Left hindlimb (tissue), 1 donor: ENCODE measurements at regions not wholly inside any gene's neighbourhood (a gene's known extent, or its start where the extent isn't known, plus 50 kb on each side); places are given as distances from the start of the nearest gene placed in this dataset.
A peak's percentile ranks its signal among the peaks of the same experiment; 100 is the strongest.

ENCODE experiments used
- DNase-seq: peaks from one replicate; pipeline ENCODE4 v3.0.0-alpha.2; 2018

GRCh38 chr12:4012977-4013968, 140.1 kb upstream of the PARP11 start:
- DNase-seq = no peak

GRCh38 chr12:4012073-4012472, 138.9 kb upstream of the PARP11 start:
- DNase-seq = no peak

GRCh38 chr12:4011597-4011996, 138.4 kb upstream of the PARP11 start:
- no peak for DNase-seq

GRCh38 chr12:4009979-4010704, 136.9 kb upstream of the PARP11 start:
- DNase-seq = no peak

- DNase-seq = no peak
Observed at GRCh38 chr12:4006743-4007142, 133.5 kb upstream of the PARP11 start.

GRCh38 chr12:4005851-4006430, 132.7 kb upstream of the PARP11 start:
- DNase-seq = no peak

GRCh38 chr12:4003576-4003975, 130.4 kb upstream of the PARP11 start:
- no peak for DNase-seq

- DNase-seq = no peak
Observed at GRCh38 chr12:4002601-4003000, 129.4 kb upstream of the PARP11 start.

GRCh38 chr12:4001841-4002240, 128.6 kb upstream of the PARP11 start:
- DNase-seq = no peak

- DNase-seq = no peak
Observed at GRCh38 chr12:4001031-4001430, 127.8 kb upstream of the PARP11 start.

- DNase-seq = no peak
Observed at GRCh38 chr12:3999904-4000303, 126.7 kb upstream of the PARP11 start.

- peak; percentile 42 for DNase-seq
Observed at GRCh38 chr12:3998968-3999792, 126.0 kb upstream of the PARP11 start.

- DNase-seq = no peak
Observed at GRCh38 chr12:3998397-3998796, 125.2 kb upstream of the PARP11 start.

GRCh38 chr12:3996322-3996721, 123.1 kb upstream of the PARP11 start:
- DNase-seq = no peak

GRCh38 chr12:3995306-3995705, 122.1 kb upstream of the PARP11 start:
- DNase-seq = no peak

- DNase-seq = no peak
Observed at GRCh38 chr12:3994500-3994899, 121.3 kb upstream of the PARP11 start.

GRCh38 chr12:3992945-3993344, 119.7 kb upstream of the PARP11 start:
- DNase-seq = no peak

- DNase-seq = no peak
Observed at GRCh38 chr12:3991798-3992580, 118.8 kb upstream of the PARP11 start.

- DNase-seq = peak; percentile 38
Observed at GRCh38 chr12:3990501-3991280, 117.5 kb upstream of the PARP11 start.

- DNase-seq = no peak
Observed at GRCh38 chr12:3989218-3989550, 116.0 kb upstream of the PARP11 start.
